Endodermal cell (in vitro differentiated cells): ENCODE measurements at regions not wholly inside any gene's neighbourhood (a gene's known extent, or its start where the extent isn't known, plus 50 kb on each side); places are given as distances from the start of the nearest gene placed in this dataset.

Source experiments
- DNase-seq: peaks from one replicate; pipeline ENCODE4 v3.0.0-alpha.2; 2017
- H3K27ac ChIP-seq: 2 replicates; pipeline ENCODE4 v1.5.1; 2013; ENCODE audit warnings: mild to moderate bottlenecking, low read depth, low read length, moderate library complexity
- H3K27me3 ChIP-seq: 2 replicates; pipeline ENCODE4 v1.6.1; 2013; ENCODE audit warnings: mild to moderate bottlenecking, low read length, moderate library complexity; ENCODE audit not compliant: insufficient read depth, control insufficient read depth, poor library complexity, severe bottlenecking
- H3K36me3 ChIP-seq: 2 replicates; pipeline ENCODE4 v1.7.0; 2013; ENCODE audit warnings: mild to moderate bottlenecking, low read length, moderate library complexity; ENCODE audit not compliant: control insufficient read depth, insufficient read depth
- H3K4me1 ChIP-seq: one replicate; pipeline ENCODE4 v1.7.0; 2013; ENCODE audit warnings: low read length; ENCODE audit not compliant: control insufficient read depth, insufficient read depth
- H3K4me3 ChIP-seq: 2 replicates; pipeline ENCODE4 v1.5.1; 2013; ENCODE audit warnings: mild to moderate bottlenecking, low read length, moderate library complexity
- H3K9ac ChIP-seq: 2 replicates; pipeline ENCODE4 v1.6.1; 2013; ENCODE audit warnings: mild to moderate bottlenecking, low read length, moderate library complexity; ENCODE audit not compliant: poor library complexity, severe bottlenecking; ENCODE audit errors: extremely low read depth
- H3K9me3 ChIP-seq: 2 replicates; pipeline ENCODE4 v1.6.1; 2013; ENCODE audit warnings: mild to moderate bottlenecking, low read length, moderate library complexity; ENCODE audit not compliant: control insufficient read depth
- H3K27ac Mint-ChIP-seq: 2 replicates; pipeline ENCODE4 v1.8.0; 2020; ENCODE audit warnings: mixed read lengths
- H3K27me3 Mint-ChIP-seq: 2 replicates; pipeline ENCODE4 v1.8.0; 2021; ENCODE audit warnings: mild to moderate bottlenecking, mixed read lengths; ENCODE audit not compliant: insufficient read depth
- H3K36me3 Mint-ChIP-seq: 2 replicates; pipeline ENCODE4 v1.8.0; 2020; ENCODE audit warnings: low read depth, mixed read lengths
- H3K4me1 Mint-ChIP-seq: 2 replicates; pipeline ENCODE4 v1.8.0; 2020; ENCODE audit warnings: mixed read lengths
- H3K4me3 Mint-ChIP-seq: 2 replicates; pipeline ENCODE4 v1.8.0; 2020; ENCODE audit warnings: mild to moderate bottlenecking, moderate library complexity, mixed read lengths
- H3K9me3 Mint-ChIP-seq: 2 replicates; pipeline ENCODE4 v1.8.0; 2020; ENCODE audit warnings: mild to moderate bottlenecking, mixed read lengths
- CTCF ChIP-seq: fragments of 200-600 bp; sonication (generic); conservative IDR thresholded peaks from 2 replicates; pipeline ENCODE4 v1.5.0; 2021; ENCODE audit warnings: antibody characterized with exemption, mild to moderate bottlenecking
- WGBS, 2 experiments: methylation state at CpG; one replicate each; pipeline versions ENCODE4 v1.1.5 to v1.1.7; 2013; ENCODE audit warnings: missing lambda C conversion rate in 2 of 2, mixed read lengths in 1 of 2; ENCODE audit not compliant: insufficient coverage in 1 of 2, insufficient read length in 1 of 2; 5-methylcytosine and 5-hydroxymethylcytosine counted together

GRCh38 chr14:83467811-83468210 is 1934.2 kb upstream of the SEL1L start:
- Histone ChIP-seq H3K27ac (no peak overlapping the region), H3K27me3 (no peaks in the 10 kb centered on the region), H3K9me3 (no peaks in the 10 kb centered on the region), H3K4me3 (no peak overlapping the region), H3K4me1 (no peaks in the 10 kb centered on the region), H3K36me3 (no peaks in the 10 kb centered on the region), H3K9ac (no peak overlapping the region)
- Mint-ChIP-seq H3K4me3 (no peak overlapping the region), H3K4me1 (peaks cover 6% of the 10 kb centered on the region), H3K9me3 (no peaks in the 10 kb centered on the region), H3K27me3 (no peaks in the 10 kb centered on the region), H3K27ac (no peak overlapping the region), H3K36me3 (no peaks in the 10 kb centered on the region)
- 56 to 92% methylated on average over 1 to 3 of the region's 3 CpGs for WGBS, 2 experiments
- DNase-seq = no peak
- TF ChIP-seq CTCF = no peak

GRCh38 chr14:83470466-83470865 is 1936.8 kb upstream of the SEL1L start:
- Mint-ChIP-seq H3K36me3 (no peaks in the 10 kb centered on the region), H3K9me3 (no peaks in the 10 kb centered on the region), H3K27ac (no peak overlapping the region), H3K4me3 (no peak overlapping the region), H3K4me1 (peaks cover 4% of the 10 kb centered on the region), H3K27me3 (no peaks in the 10 kb centered on the region)
- DNase-seq = no peak
- WGBS, 2 experiments = 93% methylated on average over 4 of the region's 4 CpGs; no CpG with 5 or more reads in 1 of the 2 experiments
- H3K9me3 ChIP-seq = no peaks in the 10 kb centered on the region
- TF ChIP-seq CTCF = no peak
- H3K27me3 ChIP-seq = no peaks in the 10 kb centered on the region
- no peak overlapping the region for H3K27ac ChIP-seq
- H3K4me3 ChIP-seq = no peak overlapping the region
- no peaks in the 10 kb centered on the region for H3K36me3 ChIP-seq
- no peak overlapping the region for H3K9ac ChIP-seq
- H3K4me1 ChIP-seq = no peaks in the 10 kb centered on the region

GRCh38 chr14:83470959-83471695 is 1937.5 kb upstream of the SEL1L start:
- H3K27ac Mint-ChIP-seq = no peak overlapping the region
- Histone ChIP-seq H3K9ac (no peak overlapping the region), H3K9me3 (no peaks in the 10 kb centered on the region), H3K27me3 (no peaks in the 10 kb centered on the region), H3K36me3 (no peaks in the 10 kb centered on the region), H3K4me1 (no peaks in the 10 kb centered on the region), H3K4me3 (no peak overlapping the region), H3K27ac (no peak overlapping the region)
- H3K4me1 Mint-ChIP-seq = peaks cover 4% of the 10 kb centered on the region
- no peaks in the 10 kb centered on the region for H3K9me3 Mint-ChIP-seq
- no peaks in the 10 kb centered on the region for H3K36me3 Mint-ChIP-seq
- no peak for TF ChIP-seq CTCF
- no peak overlapping the region for H3K4me3 Mint-ChIP-seq
- no peak for DNase-seq
- no peaks in the 10 kb centered on the region for H3K27me3 Mint-ChIP-seq
- WGBS, 2 experiments = no CpG with 5 or more reads among the region's 1 CpG
